Fibroblast of the aortic adventitia (primary cell): ENCODE measurements at regions not wholly inside any gene's neighbourhood (a gene's known extent, or its start where the extent isn't known, plus 50 kb on each side); places are given as distances from the start of the nearest gene placed in this dataset.
A peak's percentile ranks its signal among the peaks of the same experiment; 100 is the strongest.

Experiments used
- DNase-seq: peaks from one replicate; pipeline ENCODE4 v3.0.0-alpha.2; 2010; ENCODE audit warnings: low read depth
- H3K4me3 ChIP-seq: 2 replicates; pipeline ENCODE4 v1.5.1; 2011; ENCODE audit warnings: low read depth, mild to moderate bottlenecking, control low read depth, low read length, moderate library complexity
- CTCF ChIP-seq: IDR thresholded peaks from 2 replicates; pipeline ENCODE4 v1.5.1; 2011; ENCODE audit warnings: mild to moderate bottlenecking, low read length, control low read depth, inconsistent platforms; ENCODE audit not compliant: insufficient read depth

GRCh38 chr15:35678774-35679173 is 132.8 kb upstream of the DPH6 start:
- DNase-seq = no peak
- TF ChIP-seq CTCF = no peak
- H3K4me3 ChIP-seq = no peak overlapping the region

- no peak for TF ChIP-seq CTCF
- no peak overlapping the region for H3K4me3 ChIP-seq
- no peak for DNase-seq
Observed at GRCh38 chr15:35679186-35679585, 133.2 kb upstream of the DPH6 start.

- no peak for TF ChIP-seq CTCF
- no peak for DNase-seq
Observed at GRCh38 chr15:35680951-35681350, 135.0 kb upstream of the DPH6 start.

GRCh38 chr15:35686347-35686746 is 140.4 kb upstream of the DPH6 start:
- no peak overlapping the region for H3K4me3 ChIP-seq
- TF ChIP-seq CTCF = no peak
- no peak for DNase-seq

More at GRCh38 chr15:35680951-35681350, 135.0 kb upstream of the DPH6 start:
- H3K4me3 ChIP-seq = no peak overlapping the region

- no peak overlapping the region for H3K4me3 ChIP-seq
- DNase-seq = no peak
- TF ChIP-seq CTCF = no peak
Observed at GRCh38 chr15:35689266-35689665, 143.3 kb upstream of the DPH6 start.

- H3K4me3 ChIP-seq = no peak overlapping the region
- TF ChIP-seq CTCF = no peak
- DNase-seq = no peak
Observed at GRCh38 chr15:35690089-35690488, 144.1 kb upstream of the DPH6 start.

GRCh38 chr15:35690698-35691116 is 144.7 kb upstream of the DPH6 start:
- DNase-seq = peak; percentile 86
- no peak overlapping the region for H3K4me3 ChIP-seq
- no peak for TF ChIP-seq CTCF
